Cardiac fibroblast (primary cell): ENCODE measurements at regions not wholly inside any gene's neighbourhood (a gene's known extent, or its start where the extent isn't known, plus 50 kb on each side); places are given as distances from the start of the nearest gene placed in this dataset.

Experiments
- DNase-seq, 2 donors: peaks; one replicate each; pipeline versions ENCODE4 v3.0.0 to v3.0.0-alpha.2; 2010; ENCODE audit warnings: low read depth in 2 of 2
- H3K4me3 ChIP-seq, 2 donors: replicated peaks in 1 of 2; 1 replicate in 1 of 2; 2 replicates in 1 of 2; pipeline ENCODE4 v1.5.1; 2011; ENCODE audit warnings: low read depth in 2 of 2, low read length in 2 of 2, mild to moderate bottlenecking in 2 of 2, moderate library complexity in 1 of 2
- TF ChIP-seq, protein P1 (sequence below): IDR thresholded peaks from one replicate; pipeline ENCODE4 v1.5.1; 2011; ENCODE audit warnings: low read depth, mild to moderate bottlenecking, low read length, inconsistent platforms

DNA sequence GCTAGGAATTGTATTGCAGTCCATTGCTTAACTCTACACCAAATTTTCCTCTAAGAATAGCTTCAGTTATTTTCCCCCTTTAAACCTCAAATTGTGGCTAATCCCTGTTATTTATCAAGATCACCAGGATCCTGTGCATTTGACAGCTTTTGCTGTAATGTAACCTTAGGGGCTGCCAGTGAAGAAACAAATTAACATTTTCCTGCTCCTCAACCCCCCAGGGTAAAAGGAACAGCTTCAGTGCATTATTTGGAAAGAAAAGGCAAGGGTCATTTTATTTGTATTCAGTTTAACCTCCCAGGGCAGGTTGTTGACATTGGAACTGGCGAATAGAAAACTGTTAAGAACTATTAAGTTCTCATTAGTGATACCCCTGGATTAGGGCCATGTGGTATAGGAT is 57.0 kb downstream of the PCDH20 start:
- TF ChIP-seq, protein P1, sequence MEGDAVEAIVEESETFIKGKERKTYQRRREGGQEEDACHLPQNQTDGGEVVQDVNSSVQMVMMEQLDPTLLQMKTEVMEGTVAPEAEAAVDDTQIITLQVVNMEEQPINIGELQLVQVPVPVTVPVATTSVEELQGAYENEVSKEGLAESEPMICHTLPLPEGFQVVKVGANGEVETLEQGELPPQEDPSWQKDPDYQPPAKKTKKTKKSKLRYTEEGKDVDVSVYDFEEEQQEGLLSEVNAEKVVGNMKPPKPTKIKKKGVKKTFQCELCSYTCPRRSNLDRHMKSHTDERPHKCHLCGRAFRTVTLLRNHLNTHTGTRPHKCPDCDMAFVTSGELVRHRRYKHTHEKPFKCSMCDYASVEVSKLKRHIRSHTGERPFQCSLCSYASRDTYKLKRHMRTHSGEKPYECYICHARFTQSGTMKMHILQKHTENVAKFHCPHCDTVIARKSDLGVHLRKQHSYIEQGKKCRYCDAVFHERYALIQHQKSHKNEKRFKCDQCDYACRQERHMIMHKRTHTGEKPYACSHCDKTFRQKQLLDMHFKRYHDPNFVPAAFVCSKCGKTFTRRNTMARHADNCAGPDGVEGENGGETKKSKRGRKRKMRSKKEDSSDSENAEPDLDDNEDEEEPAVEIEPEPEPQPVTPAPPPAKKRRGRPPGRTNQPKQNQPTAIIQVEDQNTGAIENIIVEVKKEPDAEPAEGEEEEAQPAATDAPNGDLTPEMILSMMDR, result no peak
- no peak for DNase-seq
- no peak overlapping the region for H3K4me3 ChIP-seq

DNA sequence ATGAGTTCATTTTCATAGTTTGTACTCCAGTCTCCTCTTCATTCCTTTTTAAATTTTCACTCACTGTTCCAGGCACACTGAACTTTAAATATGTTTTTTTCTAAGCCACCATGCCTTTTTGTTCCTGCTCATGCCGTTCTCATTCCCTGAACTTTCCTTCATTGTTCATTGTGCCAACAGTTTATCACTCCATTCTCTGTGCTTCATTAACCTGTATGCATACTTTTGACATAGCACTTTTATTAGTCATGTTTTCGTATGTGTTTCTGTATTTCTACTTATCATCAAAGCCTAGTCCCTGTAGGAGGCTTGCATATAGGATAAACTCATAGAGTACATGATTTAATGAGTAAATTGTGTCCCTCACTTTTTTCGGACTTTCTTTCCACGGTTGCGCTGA is 65.3 kb downstream of the PCDH20 start:
- TF ChIP-seq, protein P1, result no peak
- no peak for DNase-seq

DNA sequence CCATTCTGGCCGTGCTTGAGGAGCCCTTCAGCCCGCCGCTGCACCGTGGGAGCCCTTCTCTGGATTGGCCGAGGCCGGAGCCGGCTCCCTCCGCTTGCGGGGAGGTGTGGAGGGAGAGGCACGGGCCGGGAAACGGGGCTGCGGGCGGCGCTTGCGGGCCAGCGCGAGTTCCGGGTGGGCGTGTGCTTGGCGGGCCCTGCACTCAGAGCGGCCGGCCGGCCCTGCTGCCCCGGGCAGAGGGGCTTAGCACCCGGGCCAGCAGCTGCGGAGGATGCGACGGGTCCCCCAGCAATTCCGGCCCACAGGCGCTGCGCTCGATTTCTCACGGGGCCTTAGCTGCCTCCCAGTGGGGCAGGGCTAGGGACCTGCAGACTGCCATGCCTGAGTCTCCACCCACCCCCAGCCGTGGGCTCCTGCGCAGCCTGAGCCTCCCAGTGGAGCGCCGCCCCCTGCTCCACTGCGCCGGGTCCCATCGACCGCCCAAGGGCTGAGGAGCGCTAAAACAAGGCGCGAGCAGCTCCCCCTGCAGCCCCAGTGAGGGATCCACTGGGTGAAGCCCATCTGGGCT is 76.5 kb downstream of the PCDH20 start:
- H3K4me3 ChIP-seq, result no peak overlapping the region
- TF ChIP-seq, protein P1, result no peak
- DNase-seq, result no peak

More for the DNA sequence above, 65.3 kb downstream of the PCDH20 start:
- no peak overlapping the region for H3K4me3 ChIP-seq

DNA sequence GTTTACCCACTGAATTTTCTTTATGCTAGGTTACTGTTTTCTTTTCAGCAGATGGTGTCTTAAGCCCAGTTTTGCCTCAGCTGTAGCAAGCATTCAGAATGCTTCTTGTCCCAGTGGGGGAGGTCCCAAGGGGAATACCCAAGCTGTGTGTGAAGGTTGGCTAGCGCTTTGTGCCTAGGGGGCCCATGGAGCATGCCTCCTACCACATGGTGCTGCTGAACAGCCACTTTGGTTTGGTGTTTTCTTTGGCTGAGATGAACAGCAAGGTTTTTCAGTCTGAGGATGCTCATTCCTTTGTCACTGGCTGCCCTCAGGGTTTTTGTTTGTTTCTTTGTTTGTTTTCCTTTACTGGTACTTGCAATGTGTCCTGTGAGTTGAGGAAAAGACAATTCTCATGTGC is 99.0 kb downstream of the PCDH20 start:
- no peak overlapping the region for H3K4me3 ChIP-seq
- no peak for DNase-seq
- TF ChIP-seq, protein P1, result no peak

DNA sequence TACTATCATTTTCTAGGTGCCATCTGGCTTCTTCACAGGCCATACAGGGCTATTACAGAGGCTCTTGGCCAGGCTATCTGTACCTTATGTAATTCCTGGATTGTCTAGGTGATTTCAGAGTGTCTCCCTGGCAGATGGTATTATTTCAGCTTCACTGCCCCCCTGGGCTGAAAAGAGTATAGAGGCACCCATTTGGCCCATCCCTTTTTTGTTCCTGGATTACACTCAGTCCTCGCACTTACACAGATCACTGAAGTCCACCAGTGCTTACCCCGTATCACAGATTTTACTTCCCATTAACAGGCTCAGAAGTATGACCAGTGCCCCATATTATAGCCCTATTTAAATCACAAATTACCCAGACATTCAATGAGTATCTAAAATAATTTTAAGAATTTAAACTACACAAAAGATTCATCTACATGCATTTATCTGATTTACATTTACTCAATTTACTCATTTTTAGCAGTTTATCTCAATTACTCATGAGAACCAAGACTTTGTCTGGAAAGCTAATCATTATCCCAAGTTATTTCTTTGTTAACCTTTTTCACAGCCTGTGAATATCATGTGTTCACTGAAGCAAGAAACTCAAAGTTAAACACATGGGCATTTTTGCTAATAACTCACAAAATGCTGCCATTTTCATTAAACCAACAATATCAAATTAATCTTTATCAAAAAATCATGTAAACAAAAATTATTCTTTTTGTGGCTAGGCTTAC is 121.0 kb downstream of the PCDH20 start:
- DNase-seq, result no peak
- no peak overlapping the region for H3K4me3 ChIP-seq
- TF ChIP-seq, protein P1, result no peak

DNA sequence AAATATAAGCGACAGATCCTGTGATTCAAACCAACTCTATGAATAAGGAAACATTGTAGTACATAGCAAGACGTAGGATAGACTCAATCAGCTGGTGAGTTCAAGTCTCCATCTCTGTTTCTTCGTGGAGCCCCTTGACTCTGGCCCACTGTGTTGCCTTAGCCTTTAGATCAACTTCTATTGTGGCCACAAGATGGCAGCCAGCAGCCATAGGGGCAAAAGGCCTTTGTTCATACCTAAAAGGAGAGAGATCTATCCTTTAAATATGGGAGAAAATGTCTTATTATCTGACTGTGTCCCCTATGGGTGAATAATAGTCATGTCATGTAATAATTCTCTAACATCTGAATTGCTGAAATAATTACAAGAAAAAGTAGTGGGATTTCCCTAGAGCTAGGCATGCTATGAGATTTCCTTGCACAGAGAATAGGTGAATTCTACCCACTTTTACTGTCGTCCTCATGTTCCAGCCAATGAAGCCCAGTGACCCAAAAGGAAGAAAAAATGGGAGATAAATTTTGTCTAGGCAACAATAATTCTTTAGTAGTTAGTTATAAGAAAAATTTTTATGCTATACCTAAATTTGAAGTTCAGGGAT is 129.4 kb downstream of the PCDH20 start:
- DNase-seq, result no peak
- TF ChIP-seq, protein P1, result no peak
- H3K4me3 ChIP-seq, result no peak overlapping the region
